DOHH2 (cell line): ENCODE measurements at regions not wholly inside any gene's neighbourhood (a gene's known extent, or its start where the extent isn't known, plus 50 kb on each side); places are given as distances from the start of the nearest gene placed in this dataset.

Experiments used
- H3F3A ChIP-seq: fragments of 200-600 bp; sonication (generic), shearing (Covaris generic); 2 replicates; pipeline ENCODE4 v1.6.0; 2016; ENCODE audit warnings: antibody characterized with exemption, mild to moderate bottlenecking; ENCODE audit not compliant: control insufficient read depth, insufficient read depth
- H3K27ac ChIP-seq: fragments of 200-600 bp; sonication (generic); 2 replicates; pipeline ENCODE4 v1.5.1; 2014; ENCODE audit warnings: low read depth, mild to moderate bottlenecking, low read length, moderate library complexity
- H3K27me3 ChIP-seq: fragments of 200-600 bp; sonication (generic); 2 replicates; pipeline ENCODE4 v1.6.1; 2014; ENCODE audit warnings: mild to moderate bottlenecking, low read length, mixed read lengths; ENCODE audit not compliant: control insufficient read depth
- H3K36me3 ChIP-seq: fragments of 200-600 bp; sonication (generic); 2 replicates; pipeline ENCODE4 v1.6.1; 2014; ENCODE audit warnings: mild to moderate bottlenecking, low read length, moderate library complexity, mixed read lengths; ENCODE audit not compliant: control insufficient read depth
- H3K4me1 ChIP-seq: fragments of 200-600 bp; sonication (generic); 2 replicates; pipeline ENCODE4 v1.6.1; 2014; ENCODE audit warnings: mild to moderate bottlenecking, low read length, mixed read lengths; ENCODE audit not compliant: control insufficient read depth
- H3K4me2 ChIP-seq: fragments of 200-600 bp; sonication (generic); 2 replicates; pipeline ENCODE4 v1.6.0; 2014; ENCODE audit warnings: mild to moderate bottlenecking, low read length, moderate library complexity
- H3K4me3 ChIP-seq: fragments of 200-600 bp; sonication (generic); 2 replicates; pipeline ENCODE4 v1.5.1; 2014; ENCODE audit warnings: mild to moderate bottlenecking, low read length, mixed read lengths
- H3K79me2 ChIP-seq: fragments of 200-600 bp; sonication (generic); 2 replicates; pipeline ENCODE4 v1.6.1; 2014; ENCODE audit warnings: mild to moderate bottlenecking, low read length, mixed read lengths; ENCODE audit not compliant: control insufficient read depth
- H3K9me2 ChIP-seq: fragments of 200-600 bp; sonication (generic); replicated peaks from 2 replicates; pipeline ENCODE4 v1.6.1; 2014; ENCODE audit warnings: mild to moderate bottlenecking, low read length, mixed read lengths; ENCODE audit not compliant: control insufficient read depth
- H3K9me3 ChIP-seq: fragments of 200-600 bp; sonication (generic); 2 replicates; pipeline ENCODE4 v1.6.1; 2014; ENCODE audit warnings: antibody characterized with exemption, low read length, mixed read lengths; ENCODE audit not compliant: control insufficient read depth, insufficient read depth
- H4K20me1 ChIP-seq: fragments of 200-600 bp; sonication (generic); 2 replicates; pipeline ENCODE4 v1.6.0; 2014; ENCODE audit warnings: low read depth, mild to moderate bottlenecking, antibody characterized with exemption, low read length, moderate library complexity; ENCODE audit not compliant: control insufficient read depth, insufficient read depth
- EZH2phosphoT487 ChIP-seq: fragments of 200-600 bp; sonication (generic); IDR thresholded peaks from 2 replicates; pipeline ENCODE4 v1.6.1; 2017; ENCODE audit warnings: borderline replicate concordance, mild to moderate bottlenecking, antibody characterized with exemption, low read length, moderate library complexity, mixed read lengths
- TF ChIP-seq, protein P1 (sequence below): fragments of 200-600 bp; sonication (generic); IDR thresholded peaks from one replicate; pipeline ENCODE4 v1.5.1; 2014; ENCODE audit warnings: antibody characterized with exemption, mild to moderate bottlenecking, low read depth, low read length; ENCODE audit not compliant: poor library complexity, severe bottlenecking

- Histone ChIP-seq H4K20me1 (no peaks in the 10 kb centered on the region), H3K79me2 (no peaks in the 10 kb centered on the region), H3K36me3 (no peaks in the 10 kb centered on the region), H3K27ac (no peak overlapping the region), H3F3A (no peaks in the 10 kb centered on the region), H3K4me2 (no peak overlapping the region), H3K4me1 (no peaks in the 10 kb centered on the region), H3K4me3 (no peak overlapping the region), H3K27me3 (no peaks in the 10 kb centered on the region), H3K9me2 (no peaks in the 10 kb centered on the region), H3K9me3 (peaks cover 3% of the 10 kb centered on the region; the same call in 1 of the 2 replicates)
- TF ChIP-seq EZH2phosphoT487, result no peak
- TF ChIP-seq, protein P1, sequence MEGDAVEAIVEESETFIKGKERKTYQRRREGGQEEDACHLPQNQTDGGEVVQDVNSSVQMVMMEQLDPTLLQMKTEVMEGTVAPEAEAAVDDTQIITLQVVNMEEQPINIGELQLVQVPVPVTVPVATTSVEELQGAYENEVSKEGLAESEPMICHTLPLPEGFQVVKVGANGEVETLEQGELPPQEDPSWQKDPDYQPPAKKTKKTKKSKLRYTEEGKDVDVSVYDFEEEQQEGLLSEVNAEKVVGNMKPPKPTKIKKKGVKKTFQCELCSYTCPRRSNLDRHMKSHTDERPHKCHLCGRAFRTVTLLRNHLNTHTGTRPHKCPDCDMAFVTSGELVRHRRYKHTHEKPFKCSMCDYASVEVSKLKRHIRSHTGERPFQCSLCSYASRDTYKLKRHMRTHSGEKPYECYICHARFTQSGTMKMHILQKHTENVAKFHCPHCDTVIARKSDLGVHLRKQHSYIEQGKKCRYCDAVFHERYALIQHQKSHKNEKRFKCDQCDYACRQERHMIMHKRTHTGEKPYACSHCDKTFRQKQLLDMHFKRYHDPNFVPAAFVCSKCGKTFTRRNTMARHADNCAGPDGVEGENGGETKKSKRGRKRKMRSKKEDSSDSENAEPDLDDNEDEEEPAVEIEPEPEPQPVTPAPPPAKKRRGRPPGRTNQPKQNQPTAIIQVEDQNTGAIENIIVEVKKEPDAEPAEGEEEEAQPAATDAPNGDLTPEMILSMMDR, result no peak
These were observed 1043.6 kb downstream of the UQCRFS1 start for GRCh38 chr19:28169168-28169887.

- H3K4me2 ChIP-seq, result no peak overlapping the region
- H3F3A ChIP-seq, result no peaks in the 10 kb centered on the region
- no peaks in the 10 kb centered on the region for H3K9me2 ChIP-seq
- no peaks in the 10 kb centered on the region for H3K36me3 ChIP-seq
- no peak overlapping the region for H3K4me3 ChIP-seq
- H3K27ac ChIP-seq, result no peak overlapping the region
- H3K27me3 ChIP-seq, result no peaks in the 10 kb centered on the region
- H3K79me2 ChIP-seq, result no peaks in the 10 kb centered on the region
- no peaks in the 10 kb centered on the region for H4K20me1 ChIP-seq
- no peaks in the 10 kb centered on the region for H3K4me1 ChIP-seq
- TF ChIP-seq EZH2phosphoT487, result no peak
- TF ChIP-seq, protein P1, result no peak
- H3K9me3 ChIP-seq, result no peaks in the 10 kb centered on the region
These were observed 1044.4 kb downstream of the UQCRFS1 start for GRCh38 chr19:28168557-28168956.

DNA sequence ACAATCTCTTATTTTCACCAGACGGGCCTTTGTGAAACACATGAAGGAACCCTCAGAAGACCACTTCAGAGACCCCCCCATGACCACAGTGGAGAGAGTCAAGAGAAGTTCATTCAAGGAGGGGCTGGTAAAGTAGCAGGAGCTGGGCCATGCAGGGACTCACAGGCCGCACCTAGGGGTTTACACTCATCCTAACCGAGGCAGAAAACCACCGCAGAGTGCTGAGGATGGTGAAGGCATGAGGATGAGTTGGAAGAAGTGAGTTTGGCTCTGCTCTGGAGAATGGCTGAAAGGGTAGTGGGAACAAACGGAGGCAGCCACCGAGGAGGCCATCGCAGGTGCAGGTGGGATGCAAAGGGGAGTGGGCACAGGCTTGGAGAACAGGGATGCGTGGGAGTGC, 1046.9 kb downstream of the UQCRFS1 start:
- Histone ChIP-seq H3K4me3 (no peak overlapping the region), H4K20me1 (no peaks in the 10 kb centered on the region), H3F3A (no peaks in the 10 kb centered on the region), H3K9me2 (no peaks in the 10 kb centered on the region), H3K27me3 (no peaks in the 10 kb centered on the region), H3K4me1 (no peaks in the 10 kb centered on the region), H3K9me3 (no peaks in the 10 kb centered on the region), H3K27ac (no peak overlapping the region), H3K36me3 (no peaks in the 10 kb centered on the region), H3K79me2 (no peaks in the 10 kb centered on the region), H3K4me2 (no peak overlapping the region)
- TF ChIP-seq EZH2phosphoT487, result no peak

DNA sequence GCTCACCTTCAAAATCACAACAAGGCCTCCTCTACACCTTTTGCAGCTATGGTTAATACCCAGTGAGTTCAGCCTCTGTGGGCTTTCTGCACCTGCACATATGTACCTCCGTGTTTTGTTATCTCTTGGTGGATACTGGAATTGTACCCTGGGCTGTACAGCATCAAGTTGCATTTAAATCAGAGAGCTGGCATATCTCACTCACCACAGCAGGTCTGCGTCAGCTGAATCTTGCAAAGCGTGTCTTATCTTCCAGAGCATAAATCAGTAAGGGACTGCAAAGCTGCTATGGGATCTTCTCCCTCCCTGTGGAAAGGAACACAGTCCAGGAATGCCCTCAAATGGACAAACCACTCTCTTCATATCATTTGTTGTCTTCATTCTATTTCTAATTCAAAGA, 1048.7 kb downstream of the UQCRFS1 start:
- Histone ChIP-seq H4K20me1 (no peaks in the 10 kb centered on the region), H3K4me2 (no peak overlapping the region), H3K27ac (no peak overlapping the region), H3K9me2 (no peaks in the 10 kb centered on the region), H3K4me3 (no peak overlapping the region), H3F3A (no peaks in the 10 kb centered on the region), H3K36me3 (no peaks in the 10 kb centered on the region), H3K79me2 (no peaks in the 10 kb centered on the region), H3K9me3 (no peaks in the 10 kb centered on the region), H3K4me1 (no peaks in the 10 kb centered on the region), H3K27me3 (no peaks in the 10 kb centered on the region)
- TF ChIP-seq, protein P1, result no peak
- no peak for TF ChIP-seq EZH2phosphoT487
